ELR (cell line): ENCODE measurements at regions not wholly inside any gene's neighbourhood (a gene's known extent, or its start where the extent isn't known, plus 50 kb on each side); places are given as distances from the start of the nearest gene placed in this dataset.
"Not testable (repeated sequence)": the region's sequence is repeated elsewhere in the genome, so short reads cannot be mapped to it uniquely, and the experiment has no call there.

Experiments used
- DNase-seq: peaks from one replicate; pipeline ENCODE4 v3.0.0-alpha.2; 2015; ENCODE audit warnings: low read depth

DNA sequence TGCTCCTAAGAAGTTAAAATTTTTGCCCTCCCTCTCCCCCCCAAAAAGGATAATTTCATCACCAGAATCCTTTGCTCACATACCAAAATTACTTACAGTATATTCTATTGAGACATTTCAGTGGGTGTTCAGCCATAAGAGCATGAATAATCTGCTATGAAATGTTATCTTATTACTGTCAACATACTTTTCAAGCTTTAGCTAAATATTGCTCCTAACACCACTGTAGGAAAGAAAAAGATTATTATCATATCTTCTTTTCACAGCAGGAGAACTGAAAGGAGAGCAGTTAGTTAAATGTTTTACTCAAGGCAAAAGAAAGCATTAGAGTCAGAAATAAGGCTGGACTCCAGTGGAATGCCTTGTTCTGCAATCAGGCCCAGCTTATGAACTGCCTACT is 231.0 kb upstream of the GYPA start:
- no peak for DNase-seq

DNA sequence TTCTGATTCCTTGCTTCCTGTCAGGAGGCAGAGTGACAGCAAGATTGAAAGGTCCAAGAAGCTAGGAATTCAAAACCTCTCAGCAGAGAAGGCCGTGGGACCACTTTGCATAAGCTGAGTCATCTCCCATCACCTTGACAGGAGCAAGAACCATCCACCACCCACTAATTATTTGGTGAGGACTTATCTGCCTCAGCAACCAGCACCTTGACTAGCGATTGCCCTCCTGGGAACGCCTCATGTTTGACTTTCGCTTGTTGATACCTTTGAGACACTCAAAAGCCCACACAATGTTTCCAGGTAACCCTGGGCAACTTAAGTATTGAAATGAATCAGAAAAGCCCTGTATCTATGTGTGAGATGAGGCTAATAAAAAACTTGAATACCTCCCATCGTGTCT is 233.5 kb upstream of the GYPA start:
- DNase-seq: no peak

DNA sequence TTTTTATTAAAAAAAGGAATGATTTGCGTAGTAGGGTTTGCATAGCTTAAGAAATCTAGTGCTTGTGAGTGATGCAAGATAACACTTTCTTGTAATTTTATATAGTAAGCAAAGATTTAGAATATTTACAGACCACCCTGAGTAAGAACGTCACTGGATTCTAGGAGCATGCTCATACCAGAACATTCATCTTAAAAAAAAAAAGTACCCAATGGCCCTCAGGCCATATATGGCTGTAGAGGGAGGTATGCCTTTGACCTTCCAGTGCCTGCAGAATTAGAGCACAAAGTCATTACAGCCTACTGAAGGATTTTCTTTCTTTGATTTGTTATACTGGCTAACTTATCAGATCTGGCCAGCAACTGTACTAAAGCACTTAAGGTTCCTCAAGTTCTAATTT is 236.3 kb upstream of the GYPA start:
- no peak for DNase-seq

DNA sequence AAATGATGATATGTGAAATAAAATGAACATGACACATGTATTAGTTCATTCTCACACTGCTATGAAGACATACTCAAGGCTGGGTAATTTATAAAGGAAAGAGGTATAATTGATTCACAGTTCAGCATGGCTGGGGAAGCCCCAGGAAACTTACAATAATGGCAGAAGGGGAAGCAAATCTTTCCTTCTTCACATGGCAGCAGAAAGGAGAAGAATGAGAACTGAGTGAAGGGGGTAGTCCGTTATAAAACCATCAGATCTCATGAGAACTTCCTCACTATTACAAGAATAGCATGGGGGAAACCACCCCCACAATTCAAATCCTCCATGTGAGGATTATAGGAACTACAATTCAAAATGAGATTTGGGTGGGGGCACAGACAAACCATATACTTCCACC is 243.9 kb upstream of the GYPA start:
- DNase-seq: no peak

DNA sequence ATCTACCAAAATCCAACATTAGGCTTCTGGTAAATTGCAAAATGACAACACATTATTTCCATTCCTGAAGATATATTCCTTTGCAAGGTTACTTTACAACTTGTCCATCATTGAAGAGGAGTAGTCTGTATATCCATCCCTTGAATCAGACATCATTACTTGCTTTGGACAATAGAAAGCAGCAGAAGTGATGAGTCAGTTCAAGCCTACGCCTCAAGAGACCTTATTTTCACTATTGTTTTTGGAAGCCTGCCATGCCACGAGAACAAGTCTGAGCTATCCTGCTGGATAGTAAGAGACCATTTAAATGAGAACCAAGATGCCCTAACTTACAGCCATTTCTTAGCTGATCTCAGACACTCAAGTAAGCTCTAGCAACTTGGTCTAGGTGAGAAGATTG is 246.0 kb upstream of the HHIP start:
- DNase-seq: peak; percentile 76

DNA sequence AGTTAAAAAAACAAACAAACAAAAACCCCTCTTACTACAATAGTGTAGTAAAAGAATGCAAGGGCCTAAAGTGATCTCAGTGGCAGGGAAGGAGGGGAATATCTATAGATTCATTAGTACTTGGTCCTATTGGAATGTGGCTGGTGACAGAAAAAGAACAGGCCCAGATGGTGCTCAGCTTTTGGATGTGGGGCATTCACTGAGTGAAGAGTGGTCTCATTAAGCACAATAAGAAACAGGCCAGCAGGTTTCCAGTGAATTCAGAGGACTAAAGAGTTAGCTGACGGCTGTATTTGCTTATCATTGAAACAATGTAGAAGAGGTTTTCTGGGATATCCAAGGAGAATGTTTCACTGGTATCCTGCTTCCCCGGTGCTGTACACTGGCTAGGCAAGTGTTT is 243.8 kb upstream of the HHIP start:
- no peak for DNase-seq

DNA sequence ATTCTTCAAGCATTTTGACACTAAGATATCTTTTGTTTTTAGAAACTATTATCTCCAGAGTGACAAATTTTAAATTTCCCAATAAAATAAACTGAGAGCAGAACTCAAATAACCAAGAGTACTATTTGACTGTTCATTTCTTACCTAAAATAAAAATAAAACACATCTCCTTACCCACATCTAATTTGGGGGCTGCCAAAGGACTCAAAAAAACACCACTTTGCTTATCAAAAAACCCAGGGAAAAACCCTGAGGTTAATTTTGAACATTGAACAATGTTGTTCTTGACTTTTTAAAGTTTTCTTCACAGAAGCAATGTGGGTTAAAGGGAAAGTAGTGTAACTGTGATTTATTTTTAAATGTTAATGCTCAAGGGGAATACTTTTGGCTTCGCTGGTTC is 243.0 kb upstream of the HHIP start:
- no peak for DNase-seq

DNA sequence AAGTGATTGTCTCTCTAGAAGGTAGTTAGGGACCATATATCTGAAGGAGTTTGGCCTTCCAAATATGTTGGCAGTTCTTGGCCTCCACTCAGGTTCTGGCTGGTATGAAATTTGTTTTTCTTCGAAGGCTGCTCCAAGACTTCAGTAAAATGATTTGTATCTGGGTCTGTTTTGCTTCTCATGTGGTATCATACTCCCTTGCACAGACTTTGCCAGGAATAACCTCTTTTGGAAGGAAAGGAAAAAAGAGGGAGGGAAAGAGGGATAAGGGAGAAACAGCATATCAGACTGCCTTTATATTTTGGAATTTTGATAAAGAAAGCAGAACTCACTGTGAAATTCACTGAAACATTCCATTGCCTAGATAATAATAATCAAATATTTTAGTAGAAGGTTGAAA is 242.1 kb upstream of the HHIP start:
- no peak for DNase-seq

DNA sequence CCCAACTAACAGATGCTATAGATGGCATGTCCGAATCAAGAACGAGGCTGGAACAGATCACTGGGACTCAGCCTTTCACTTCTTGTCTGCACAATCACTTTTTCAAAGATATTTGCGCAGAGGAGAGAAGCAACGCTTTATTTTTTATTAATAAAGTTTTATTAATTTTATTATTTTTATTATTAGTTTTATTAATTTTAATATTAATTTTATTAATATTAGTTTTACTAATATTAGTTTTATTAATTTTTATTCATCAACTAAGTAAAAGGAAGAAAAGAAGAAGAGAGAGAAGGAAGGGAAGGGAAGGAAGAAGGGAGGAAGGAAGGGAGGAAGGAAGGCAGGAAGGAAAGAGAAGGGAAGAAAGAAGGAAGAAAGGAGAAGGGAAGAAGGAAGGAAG is 236.4 kb upstream of the HHIP start:
- DNase-seq: no peak

DNA sequence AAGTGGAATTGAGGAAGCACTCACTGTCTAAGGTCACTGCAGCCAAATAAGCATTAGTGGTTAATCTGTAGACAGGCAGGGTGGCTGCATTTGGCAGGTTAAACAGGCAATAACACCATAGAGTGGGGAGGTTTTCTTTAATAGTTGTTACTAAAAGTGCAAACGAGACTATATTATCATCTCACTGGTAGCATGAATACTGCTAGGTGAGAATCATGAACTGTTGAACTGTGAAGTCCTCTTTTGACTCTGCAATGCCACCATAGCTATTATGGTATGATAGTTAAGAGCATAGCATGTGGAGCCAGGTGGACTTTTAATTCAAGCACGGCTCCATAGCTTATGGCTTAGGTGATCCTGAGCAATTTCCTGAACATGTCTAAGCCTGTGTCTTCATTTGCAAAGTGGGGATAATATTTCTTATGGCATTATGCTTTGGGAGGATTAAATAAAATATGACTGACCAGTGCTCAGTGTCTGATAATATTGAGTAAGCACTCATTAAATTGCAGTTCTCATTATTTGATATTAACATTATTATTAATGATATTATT is 235.6 kb upstream of the HHIP start:
- DNase-seq: no peak

DNA sequence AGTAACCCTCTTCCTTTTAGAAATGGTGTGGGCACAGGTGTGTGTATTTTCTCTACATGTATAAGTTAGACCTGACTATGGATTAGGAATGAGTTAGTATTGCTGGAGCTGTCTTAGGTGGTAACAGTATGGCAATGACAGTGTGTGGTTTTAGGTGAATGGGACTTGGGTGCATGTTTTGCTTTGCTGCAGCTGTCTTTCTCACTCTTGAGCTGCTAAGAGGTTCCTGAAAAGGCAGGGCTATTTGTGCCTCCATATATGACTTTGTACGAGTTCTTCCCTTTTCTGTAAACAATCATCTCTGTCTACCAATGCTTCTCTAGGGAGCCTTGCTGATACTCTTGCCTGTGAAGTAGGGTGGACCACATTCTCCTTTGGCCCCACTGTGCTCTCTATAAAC is 234.8 kb upstream of the HHIP start:
- DNase-seq: no peak

DNA sequence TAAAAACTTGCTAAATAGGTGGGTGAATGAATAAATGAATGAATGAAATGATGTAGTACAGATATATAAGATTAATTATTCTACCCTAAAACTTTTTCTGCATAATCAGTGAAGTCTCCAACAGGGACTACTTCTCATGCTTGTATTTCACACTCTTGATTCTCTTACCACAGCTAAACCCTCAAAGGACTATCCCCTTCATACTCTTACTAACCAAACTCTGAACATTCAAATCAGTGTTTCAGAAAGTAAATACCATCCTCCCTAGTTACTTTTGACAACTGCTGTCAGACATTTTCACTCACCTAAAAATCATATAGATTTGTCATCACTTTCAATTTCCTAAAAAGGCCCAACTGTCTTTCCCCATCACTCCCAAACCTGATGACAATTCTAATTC is 234.3 kb upstream of the HHIP start:
- no peak for DNase-seq

DNA sequence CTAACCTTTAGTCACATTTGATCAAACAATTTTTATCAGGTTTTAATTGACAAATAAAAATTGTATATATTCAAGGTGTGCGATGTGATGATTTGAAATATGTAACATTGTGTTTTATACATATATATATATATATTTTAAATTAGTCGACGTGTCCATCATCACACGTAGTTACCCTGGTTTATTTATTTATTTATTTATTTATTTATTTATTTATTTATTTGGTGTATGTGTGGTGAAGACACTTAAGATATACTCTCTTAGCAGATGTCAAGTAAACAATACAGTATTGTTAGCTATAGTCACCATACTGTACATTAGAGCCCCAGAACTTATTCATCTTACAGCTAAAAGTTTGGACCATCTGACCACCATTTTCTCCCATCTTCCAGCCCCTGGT is 224.9 kb upstream of the HHIP start:
- no peak for DNase-seq

DNA sequence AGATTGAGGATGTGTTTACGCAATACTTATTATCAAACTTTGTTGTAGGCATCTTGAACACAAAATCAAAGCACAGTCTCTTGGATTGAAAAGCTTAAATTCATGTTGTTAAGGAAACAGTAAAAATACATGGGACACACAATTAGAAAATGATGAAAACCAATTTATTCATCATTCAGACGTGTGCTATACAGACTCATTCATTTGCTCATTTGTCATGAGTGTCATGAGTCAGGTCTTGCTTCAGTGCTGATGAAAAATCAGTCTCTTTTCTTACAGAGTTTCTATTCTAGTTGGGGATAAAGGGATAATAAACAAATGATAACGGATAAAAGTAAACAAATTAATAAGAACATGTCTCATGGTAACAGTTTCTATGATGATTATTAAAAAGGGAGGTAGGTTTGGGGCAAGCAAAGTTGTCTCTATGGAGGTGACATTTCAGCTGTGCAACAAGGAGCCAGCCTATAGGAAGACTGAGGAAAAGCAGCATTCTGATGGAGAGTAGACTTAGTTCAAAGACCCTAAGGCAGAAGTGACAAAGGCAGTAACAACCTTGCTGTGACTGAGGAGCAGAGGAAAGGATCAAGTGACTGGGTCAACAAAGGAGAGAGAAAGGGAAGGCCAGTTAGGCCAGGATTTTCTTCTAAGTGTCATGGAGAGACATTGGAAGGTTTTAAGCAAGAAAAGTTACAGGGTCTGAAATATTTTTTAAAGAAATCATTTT is 224.0 kb upstream of the HHIP start:
- DNase-seq: peak; percentile 1

DNA sequence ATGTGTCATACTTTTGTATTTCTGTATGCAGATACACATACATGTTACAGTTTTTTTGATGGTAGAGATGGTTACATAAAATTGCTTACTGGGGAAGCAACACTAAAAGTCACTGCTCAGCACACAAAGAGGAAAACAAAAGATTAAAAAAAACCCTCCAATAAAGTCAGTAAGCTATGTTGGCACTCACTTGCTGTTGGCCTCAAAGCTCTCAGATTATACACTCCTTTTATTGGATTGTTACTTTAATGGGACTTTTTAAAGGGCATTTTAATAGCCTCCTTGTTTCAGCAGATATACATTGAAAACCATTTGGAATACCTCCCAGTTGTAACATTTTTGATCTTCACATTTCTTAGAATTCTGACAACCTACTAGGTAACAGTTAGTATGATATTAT is 222.0 kb upstream of the HHIP start:
- no peak for DNase-seq

DNA sequence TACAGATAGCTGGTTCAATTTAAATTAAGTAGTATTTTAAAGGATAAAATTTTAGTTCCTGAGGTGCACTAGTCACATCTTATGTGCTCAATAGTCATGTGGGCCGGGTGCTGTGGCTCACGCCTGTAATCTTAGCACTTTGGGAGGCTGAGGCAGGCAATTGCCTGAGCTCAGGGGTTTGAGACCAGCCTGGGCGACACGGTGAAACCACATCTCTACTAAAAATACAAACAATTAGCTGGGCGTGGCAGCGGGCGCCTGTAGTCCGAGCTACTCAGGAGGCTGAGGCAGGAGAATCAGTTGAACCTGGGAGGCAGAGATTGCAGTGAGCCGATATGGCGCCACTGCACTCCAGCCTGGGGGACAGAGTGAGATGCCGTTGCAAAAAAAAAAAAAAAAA is 219.9 kb upstream of the HHIP start:
- not testable (repeated sequence) for DNase-seq

DNA sequence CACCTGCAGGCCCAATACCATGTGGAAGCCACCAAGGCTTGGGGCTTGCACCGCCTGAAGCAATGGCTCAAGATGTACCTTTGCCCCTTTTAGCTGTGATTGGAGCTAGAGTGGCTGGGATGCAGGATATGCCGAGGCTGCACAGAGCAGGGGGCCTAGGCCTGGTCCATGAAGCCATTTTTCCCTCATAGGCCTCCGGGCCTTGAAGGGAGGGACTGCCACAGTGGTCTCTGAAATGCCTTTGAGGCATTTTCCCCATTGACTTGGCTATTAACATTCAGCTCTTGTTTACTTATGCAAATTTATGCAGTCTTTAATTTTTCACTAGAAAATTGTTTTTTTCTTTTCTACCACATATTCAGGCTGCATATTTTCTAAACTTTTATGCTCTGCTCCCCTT is 203.2 kb upstream of the HHIP start:
- no peak for DNase-seq

DNA sequence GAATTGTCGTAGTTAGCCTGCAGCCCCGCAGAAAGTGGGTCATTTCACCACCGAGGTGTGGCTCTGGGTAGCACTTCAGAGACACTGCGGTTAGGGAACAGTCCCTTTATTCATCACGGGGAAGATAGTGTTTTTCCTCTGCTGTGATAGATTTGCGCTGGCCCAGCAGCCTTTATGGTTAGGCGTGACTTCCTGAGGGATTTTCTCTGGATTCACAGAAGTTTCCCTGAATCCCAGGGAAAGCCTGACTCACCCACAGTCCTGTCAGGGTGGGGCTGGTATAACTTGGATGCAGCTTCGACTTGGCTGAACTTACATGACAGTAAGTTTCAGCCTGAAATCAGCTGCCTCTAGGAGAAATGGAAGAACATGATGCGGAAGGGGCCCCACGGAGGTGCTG is 196.3 kb upstream of the HHIP start:
- peak; percentile 12 for DNase-seq

DNA sequence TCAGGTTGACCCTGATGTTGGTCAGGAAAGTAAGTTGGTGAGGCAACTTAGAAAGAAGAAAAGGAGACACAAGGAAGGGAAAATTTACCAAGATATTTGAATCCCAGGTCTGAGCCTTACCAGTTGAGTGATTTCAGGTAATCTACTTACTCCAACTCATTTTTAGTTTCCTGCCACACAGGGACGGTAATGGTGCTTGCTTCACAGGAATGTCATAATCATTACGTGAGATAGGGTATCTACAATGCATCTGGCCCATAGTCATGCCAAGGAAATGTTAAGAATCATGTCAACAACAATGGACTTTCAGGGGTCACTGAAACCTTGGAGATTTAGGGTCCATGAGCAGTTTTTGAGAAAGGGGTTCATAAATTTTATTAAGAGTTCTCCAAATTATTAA is 195.4 kb upstream of the HHIP start:
- DNase-seq: no peak

DNA sequence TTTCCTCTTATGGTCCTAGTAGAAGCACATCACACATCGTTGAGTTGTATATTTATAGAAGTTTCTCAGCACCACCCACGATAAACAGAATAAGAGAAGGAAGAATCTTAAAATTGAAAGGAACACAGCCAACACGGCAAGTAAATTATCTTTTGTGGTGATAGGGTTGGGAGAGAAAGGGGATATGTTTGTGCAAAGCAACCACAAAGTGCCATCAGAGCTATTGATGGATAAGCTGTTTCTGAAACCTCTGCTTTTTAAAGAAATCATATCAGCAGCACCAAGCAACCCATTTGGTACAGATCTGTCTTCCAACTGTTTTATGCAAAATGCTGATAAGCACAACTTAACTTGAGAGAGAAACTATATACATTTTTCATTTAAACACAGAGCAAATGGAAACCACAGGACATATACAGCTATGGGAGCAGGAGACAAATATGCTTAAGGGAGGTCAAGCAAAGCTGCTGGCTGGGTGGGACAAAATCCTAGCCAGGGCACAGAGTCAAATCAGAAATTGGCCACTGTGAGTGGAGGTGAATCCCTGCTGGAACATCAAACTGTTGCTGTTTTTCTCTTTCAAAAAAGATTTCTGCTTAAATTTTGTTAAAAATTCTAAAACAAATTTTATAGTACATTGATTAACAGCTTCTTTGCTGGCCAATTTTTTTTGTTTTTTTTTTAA is 194.0 kb upstream of the HHIP start:
- no peak for DNase-seq

DNA sequence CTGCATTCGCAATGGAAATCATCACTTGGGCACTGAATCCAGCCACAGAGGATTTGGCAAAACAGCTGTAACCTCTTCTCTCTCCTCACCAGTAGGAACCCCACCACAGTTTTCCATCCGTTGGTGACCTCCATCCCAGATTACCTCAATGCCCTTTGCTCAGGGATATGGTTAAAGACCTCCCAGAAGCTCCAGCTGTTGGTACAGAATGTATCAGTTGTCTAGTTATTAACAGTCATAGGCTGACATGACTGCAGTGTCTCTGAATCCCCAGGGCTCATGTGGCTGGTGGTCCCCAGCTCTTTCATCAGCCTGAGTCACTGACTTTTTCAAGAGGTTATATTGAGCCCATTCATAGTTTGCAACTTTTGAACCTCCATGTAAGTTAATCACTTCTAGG is 189.8 kb upstream of the HHIP start:
- DNase-seq: no peak

DNA sequence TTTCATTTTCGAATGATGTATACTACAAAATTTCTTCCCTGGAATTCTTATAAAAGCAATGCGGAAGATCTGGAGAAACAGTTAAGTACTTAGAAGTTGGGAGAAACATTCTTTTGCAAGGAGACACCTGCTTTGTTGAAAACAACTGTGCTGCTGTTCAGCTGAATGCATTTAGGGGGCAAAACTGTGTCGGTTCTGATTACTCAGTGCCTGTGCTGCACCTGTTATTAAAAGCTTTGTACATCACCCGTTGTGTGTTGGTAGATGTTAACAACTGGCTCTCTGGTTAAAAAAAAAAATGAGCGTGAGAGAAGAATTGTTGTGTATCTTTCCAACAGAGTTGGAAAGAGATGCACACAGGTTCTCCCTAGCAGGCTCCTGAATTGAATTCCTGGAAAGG is 184.1 kb upstream of the HHIP start:
- no peak for DNase-seq

DNA sequence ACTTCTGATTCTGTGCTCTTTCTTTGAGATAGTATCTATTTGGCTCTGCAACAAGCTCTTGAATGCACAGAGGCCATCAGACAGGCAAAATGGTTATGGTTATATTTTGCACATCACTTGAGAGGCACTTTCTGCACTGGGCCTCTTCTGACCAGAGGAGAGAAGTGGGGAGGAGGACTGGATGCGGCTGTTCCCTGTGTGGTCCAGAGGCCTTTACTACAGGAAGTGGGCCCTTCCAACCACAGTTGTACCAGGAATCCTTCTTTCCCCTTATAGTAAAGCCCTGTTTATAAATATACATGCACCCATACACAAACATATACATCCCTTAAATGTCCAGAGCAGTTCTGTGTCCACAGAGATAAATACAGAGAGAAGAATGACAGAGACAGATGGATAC is 182.7 kb upstream of the HHIP start:
- DNase-seq: no peak

DNA sequence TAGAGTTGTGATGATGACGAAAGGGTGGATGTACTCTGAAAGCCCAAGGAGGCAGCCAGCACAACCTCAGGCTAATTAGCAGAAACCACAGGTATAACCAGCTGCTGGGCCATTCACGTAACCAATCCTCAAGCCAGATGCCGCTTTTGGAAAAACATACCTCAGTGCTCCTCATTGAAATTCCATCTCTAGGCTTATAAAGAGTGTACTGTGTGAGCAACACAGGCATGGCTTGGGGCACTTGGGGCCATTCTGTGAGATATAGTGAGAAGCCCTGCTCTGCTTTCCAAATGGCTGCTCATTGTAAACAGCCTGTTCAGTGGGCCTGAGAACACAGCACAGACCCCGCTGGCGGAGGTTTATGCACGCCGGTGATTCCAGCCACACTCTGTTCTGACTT is 182.1 kb upstream of the HHIP start:
- DNase-seq: no peak
